Gastrocnemius medialis (tissue), 4 donors: ENCODE measurements at regions not wholly inside any gene's neighbourhood (a gene's known extent, or its start where the extent isn't known, plus 50 kb on each side); places are given as distances from the start of the nearest gene placed in this dataset.

Experiments
- POLR2A ChIP-seq, 2 donors: fragments of 450-650 bp; IDR thresholded peaks; one replicate each; pipeline ENCODE4 v1.6.1; 2017; ENCODE audit warnings: antibody characterized with exemption in 2 of 2, mild to moderate bottlenecking in 2 of 2, moderate library complexity in 2 of 2
- TF ChIP-seq, protein P1 (sequence below), 5 experiments: fragments of 450-650 bp in 3 of 5; fragments of 200-600 bp in 2 of 5; sonication (generic) in 2 of 5; IDR thresholded peaks in 4 of 5; conservative IDR thresholded peaks in 1 of 5; 1 replicate in 4 of 5; 2 replicates in 1 of 5; pipeline ENCODE4 v1.5.1; 2016 to 2019; ENCODE audit warnings: antibody characterized with exemption in 5 of 5, mild to moderate bottlenecking in 3 of 5, moderate library complexity in 3 of 5

DNA sequence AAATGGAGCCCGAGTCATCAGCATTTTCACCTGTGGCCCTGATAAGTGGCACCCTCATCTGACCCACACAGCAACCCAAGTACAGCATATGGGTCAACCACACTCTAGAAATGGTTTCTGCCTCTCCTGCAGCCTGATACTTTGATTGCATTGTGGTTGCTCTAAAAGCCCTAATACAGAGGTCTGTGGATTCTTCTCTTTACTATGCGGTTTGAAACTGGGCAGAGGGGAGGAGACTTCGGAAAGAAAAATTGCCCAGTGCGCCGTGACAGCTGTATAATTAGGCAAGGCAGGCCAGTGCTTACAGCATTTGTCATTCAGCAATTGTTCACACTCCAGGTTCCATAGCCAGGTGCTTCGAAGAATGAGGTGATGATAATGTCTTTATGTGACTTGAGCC, 361.0 kb downstream of the NFIB start:
- TF ChIP-seq, protein P1, sequence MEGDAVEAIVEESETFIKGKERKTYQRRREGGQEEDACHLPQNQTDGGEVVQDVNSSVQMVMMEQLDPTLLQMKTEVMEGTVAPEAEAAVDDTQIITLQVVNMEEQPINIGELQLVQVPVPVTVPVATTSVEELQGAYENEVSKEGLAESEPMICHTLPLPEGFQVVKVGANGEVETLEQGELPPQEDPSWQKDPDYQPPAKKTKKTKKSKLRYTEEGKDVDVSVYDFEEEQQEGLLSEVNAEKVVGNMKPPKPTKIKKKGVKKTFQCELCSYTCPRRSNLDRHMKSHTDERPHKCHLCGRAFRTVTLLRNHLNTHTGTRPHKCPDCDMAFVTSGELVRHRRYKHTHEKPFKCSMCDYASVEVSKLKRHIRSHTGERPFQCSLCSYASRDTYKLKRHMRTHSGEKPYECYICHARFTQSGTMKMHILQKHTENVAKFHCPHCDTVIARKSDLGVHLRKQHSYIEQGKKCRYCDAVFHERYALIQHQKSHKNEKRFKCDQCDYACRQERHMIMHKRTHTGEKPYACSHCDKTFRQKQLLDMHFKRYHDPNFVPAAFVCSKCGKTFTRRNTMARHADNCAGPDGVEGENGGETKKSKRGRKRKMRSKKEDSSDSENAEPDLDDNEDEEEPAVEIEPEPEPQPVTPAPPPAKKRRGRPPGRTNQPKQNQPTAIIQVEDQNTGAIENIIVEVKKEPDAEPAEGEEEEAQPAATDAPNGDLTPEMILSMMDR (IDR thresholded peaks at IDR 0.05 in 4 of 5, conservative IDR thresholded peaks at IDR 0.05 in 1 of 5) = no peak
- no peak for TF ChIP-seq POLR2A (IDR thresholded peaks at IDR 0.05)
